H4 (cell line): ENCODE measurements at regions not wholly inside any gene's neighbourhood (a gene's known extent, or its start where the extent isn't known, plus 50 kb on each side); places are given as distances from the start of the nearest gene placed in this dataset.
A peak's percentile ranks its signal among the peaks of the same experiment; 100 is the strongest.
"Not testable (repeated sequence)": the region's sequence is repeated elsewhere in the genome, so short reads cannot be mapped to it uniquely, and the experiment has no call there.

Experiments
- DNase-seq: peaks from one replicate; pipeline ENCODE4 v3.0.0-alpha.2; 2015; ENCODE audit warnings: low spot score

DNA sequence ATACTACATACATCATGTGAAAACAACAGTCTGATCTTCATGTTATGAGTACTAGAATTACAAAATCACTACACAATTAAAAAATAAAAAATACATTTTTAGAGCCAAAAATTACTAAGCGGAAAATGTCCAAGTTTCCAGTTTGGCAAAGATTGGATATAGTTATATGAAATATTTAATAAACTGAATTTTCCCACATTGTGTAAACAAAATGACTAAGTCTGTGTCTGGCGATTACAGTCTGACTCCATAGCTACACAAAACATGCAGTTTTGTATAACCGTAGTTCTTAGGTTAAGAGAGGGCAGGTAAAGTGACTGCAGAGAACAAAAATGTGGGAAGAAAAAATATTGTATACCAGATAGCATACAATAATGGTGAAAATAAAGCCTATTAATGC lies 59.2 kb upstream of the TMEM47 start:
- DNase-seq: no peak

DNA sequence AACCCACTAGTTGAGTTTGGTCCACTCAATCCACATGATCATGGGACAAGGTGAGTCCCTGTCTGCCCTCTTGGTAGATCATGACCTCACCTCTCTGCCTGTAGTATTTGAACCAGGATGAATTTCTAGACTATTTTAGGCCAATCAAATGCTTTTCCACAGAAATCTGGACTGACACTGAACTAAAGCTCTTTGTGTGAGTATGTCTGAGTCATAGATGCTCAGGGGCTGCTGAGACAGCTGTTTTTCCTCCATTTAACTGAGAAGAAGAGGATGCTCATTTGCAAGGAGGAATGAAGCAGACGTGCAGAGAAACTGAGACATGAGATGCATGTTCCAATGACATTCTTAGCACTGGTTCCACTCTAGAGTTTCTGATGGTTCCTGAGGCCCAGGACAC lies 77.3 kb upstream of the TMEM47 start:
- no peak for DNase-seq

GRCh38 chrX:34744521-34744920 lies 87.4 kb upstream of the TMEM47 start:
- no peak for DNase-seq

GRCh38 chrX:34749896-34750295 lies 92.8 kb upstream of the TMEM47 start:
- DNase-seq: no peak

- DNase-seq: no peak
Observed at GRCh38 chrX:34764852-34765361, 107.8 kb upstream of the TMEM47 start.

DNA sequence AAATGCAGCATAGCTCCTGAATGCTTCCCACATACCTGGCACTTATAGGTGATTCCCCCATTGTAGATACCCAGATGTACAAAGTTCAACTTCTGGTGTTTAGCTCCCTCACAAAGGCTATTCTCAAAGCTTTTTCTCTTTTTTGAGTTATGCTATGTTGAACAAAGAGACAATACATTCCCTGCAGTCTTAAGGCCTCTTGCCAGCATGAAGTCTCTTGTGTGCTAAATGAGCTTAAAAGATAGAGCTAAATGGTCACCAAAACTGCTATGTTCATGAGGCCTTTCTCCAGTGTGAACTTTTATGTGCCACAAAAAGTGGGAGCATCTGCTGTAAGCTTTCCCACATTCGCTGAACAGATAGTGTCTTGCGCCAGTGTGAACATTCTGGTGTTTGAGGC lies 111.2 kb upstream of the TMEM47 start:
- DNase-seq: no peak

DNA sequence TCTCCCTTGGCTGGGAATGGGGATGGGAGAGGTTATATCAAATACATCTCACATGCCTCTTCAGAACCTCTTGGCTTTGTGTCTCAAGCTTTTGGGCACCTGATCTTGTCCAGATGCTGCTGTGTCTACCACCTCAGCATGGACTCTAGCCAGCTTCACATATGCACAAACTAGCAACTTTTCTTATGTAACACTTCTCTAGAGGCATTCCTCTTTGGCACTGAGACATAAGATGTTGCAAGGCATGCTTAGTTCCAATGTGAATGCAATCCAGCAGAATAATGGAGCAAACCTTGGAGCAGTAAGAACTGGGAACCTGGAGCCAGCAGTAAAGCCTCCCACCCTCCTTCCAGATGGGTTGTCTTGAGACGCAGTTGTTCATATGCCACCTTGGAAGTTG lies 113.4 kb upstream of the TMEM47 start:
- DNase-seq: no peak

DNA sequence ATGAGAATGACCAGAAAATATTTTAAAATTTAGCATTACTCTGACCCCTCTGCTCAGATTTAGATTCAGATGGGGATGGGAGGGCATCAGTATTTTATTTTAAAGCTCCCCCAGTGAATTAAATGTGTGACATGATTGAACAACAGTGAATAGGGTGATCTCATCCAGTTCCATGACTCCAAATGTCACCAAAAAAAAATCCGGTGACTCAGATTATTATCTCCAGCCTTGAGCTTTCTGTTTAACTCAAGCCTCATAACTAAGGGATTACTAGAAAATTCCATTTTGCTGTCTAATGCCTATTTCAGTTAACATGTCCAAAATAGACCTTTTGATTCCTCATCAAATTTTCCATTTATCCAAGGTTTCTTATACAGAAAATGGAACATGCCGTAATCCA lies 121.8 kb upstream of the TMEM47 start:
- DNase-seq: peak; percentile 4

GRCh38 chrX:34790026-34790425 lies 132.9 kb upstream of the TMEM47 start:
- no peak for DNase-seq

GRCh38 chrX:34805951-34806350 lies 136.6 kb upstream of the FAM47B start:
- DNase-seq: no peak

DNA sequence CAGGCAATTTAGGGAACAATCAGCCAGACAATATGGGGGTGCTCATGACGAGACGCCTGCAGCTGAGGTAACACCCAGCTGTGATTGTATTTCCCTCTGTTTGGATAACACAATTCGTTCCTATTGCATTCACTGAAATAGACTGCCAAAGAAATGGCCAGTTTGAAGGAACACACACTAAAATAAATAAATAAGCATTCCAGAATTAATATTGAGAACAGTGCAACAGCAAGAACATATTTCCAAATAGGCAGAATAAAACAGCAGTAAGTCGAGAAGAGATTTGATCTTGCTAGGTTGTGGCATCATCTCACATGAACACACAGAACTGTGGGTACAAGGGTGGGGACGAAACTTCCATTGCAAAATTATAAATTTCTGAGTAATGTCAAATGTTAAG lies 133.5 kb upstream of the FAM47B start:
- DNase-seq: no peak

DNA sequence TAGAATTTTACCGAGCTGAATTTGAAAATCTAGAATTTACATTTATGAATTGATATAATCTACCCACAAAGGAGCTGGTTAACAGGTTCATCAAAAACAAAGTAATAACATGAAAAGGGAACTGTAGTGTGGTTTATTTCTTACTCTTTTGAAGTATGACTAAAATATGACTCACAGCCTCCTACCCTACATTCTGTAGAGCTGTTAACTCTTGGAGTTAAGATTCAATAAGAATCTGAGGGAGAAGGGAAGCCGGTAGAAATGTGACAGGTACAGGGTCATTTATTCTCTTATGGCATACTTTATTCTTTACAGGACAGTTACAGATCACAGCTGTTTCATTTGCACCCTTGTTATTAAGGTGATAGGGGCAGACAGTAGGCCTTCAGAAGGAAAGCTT lies 132.2 kb upstream of the FAM47B start:
- peak; percentile 11 for DNase-seq

GRCh38 chrX:34810916-34811315 lies 131.7 kb upstream of the FAM47B start:
- DNase-seq: no peak

DNA sequence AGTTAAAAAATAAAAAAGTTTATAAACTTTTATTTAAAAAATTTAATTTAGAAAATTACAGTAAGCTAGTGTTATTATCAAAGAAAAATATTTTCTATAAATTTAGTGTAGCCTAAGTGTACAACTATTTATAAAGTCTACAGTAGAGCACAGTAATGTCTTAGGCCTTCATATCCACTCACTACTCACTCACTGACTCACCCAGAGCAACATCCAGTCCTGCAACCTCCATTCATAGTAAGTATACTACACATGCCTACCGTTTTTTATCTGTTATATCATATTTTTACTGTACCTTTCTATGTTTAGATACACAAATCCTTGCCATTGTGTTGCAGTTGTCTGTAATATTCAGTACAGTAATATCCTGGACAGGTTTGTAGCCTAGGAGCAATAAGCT lies 129.0 kb upstream of the FAM47B start:
- no peak for DNase-seq

DNA sequence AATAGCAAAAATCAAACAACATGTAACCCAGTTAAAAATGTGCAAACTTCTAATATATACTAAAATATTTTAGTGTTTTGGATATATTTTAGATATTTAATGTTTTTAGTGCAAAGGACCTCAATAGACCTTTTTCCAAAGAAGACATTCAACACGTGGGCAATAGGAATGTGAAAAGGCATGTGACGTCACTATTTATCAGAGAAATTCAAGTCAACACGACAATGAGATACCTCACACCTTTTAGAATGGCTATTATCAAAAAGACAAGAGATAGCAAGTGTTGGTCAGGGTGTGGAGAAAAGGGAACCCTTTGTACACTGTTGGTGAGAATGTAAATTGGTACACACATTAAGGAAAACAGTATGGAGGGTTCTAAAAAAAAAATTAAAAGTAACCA lies 115.6 kb upstream of the FAM47B start:
- no peak for DNase-seq

- DNase-seq: no peak
Observed at GRCh38 chrX:34839451-34839850, 103.1 kb upstream of the FAM47B start.

GRCh38 chrX:34841205-34841604 lies 101.4 kb upstream of the FAM47B start:
- not testable (repeated sequence) for DNase-seq

DNA sequence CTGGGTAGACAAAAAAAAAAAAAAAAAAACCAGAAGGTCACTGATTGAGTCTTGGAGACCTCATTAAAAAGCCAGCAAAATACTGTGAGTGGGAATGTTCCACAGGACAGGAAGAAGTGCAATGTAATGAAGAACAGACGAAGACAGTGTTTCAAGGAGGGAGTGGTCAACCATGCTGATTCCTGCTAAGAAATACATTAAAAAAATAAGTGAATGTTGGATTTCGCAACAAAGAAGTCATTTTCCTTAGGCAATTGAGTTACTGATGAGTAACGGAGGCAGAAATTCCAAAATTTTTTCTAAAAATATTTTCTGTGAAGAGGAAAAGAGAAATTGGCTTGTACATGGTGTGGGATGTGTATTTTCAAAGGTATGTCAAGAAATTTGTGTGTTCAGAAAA lies 94.3 kb upstream of the FAM47B start:
- DNase-seq: no peak

DNA sequence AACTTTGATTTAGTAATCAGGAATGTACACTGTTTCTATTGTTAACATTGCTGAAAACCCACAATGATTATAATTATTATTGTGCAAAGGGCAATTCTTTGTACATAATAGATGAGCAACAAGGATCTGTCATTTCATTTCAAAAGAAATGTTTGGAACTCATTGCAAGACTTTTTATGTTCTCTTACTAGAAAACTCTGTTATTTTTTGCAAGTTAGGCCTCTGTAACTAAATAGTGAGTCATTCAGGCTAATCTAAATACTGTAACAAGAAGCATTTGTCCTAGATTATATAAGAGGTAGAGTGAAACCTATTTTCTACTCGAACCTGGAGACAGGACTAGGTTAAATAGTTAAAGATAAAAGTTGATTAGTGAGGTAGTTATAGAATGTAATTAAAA lies 93.2 kb upstream of the FAM47B start:
- DNase-seq: peak; percentile 18

GRCh38 chrX:34859191-34859590 lies 83.4 kb upstream of the FAM47B start:
- DNase-seq: no peak

GRCh38 chrX:34863906-34864305 lies 78.7 kb upstream of the FAM47B start:
- no peak for DNase-seq

DNA sequence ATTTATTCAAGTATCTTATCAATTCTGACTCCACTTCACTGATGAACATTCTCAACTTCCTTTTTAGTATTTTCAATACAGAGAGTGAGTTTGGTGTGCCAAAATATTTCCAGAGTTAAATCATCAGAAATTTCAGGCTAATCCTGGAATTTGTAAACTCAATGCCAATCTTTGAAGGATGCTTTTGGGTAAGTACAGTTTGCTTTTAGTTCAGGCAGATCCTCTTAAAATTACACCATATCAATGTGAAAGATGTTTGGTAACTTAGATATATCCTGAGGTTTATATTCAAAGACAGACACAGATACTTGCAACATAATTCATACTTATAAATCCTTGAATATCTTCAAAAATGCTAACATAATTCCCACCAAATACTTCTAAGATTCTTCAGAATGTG lies 76.0 kb upstream of the FAM47B start:
- DNase-seq: no peak

- DNase-seq: no peak
Observed at GRCh38 chrX:34868633-34869032, 74.0 kb upstream of the FAM47B start.

GRCh38 chrX:34873500-34874225 lies 68.9 kb upstream of the FAM47B start:
- DNase-seq: peak; percentile 10
